ENCODE measurements at regions not wholly inside any gene's neighbourhood (a gene's known extent, or its start where the extent isn't known, plus 50 kb on each side); places are given as distances from the start of the nearest gene placed in this dataset.
"Not testable (repeated sequence)": the region's sequence is repeated elsewhere in the genome, so short reads cannot be mapped to it uniquely, and the experiment has no call there.

DNA sequence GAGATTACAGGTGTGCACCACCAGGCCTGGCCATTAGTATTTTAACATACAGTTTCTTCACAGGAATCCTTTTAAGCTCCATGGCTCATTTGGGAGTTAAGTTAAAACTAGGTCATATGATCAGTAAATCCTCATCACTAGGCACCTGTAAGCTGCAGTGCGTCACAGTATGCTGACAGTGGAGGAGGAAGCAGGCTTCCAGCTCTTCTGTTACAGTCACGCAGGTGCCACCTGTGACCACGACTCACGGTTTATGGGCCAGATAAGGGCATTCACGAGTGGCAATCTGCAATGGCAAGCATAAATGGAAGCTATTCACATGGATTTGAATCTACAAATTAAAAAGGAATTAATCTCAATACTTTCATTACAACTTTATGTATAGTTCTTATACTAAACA, 129.4 kb upstream of the BCOR start:
- H3K4me3 ChIP-seq (ENCODE audit: low read length), result no peak overlapping the region
- H3K27me3 ChIP-seq (ENCODE audit: low read length), result no peaks in the 10 kb centered on the region
- H3K9me2 ChIP-seq (replicated peaks; ENCODE audit: insufficient read depth, low read length), result no peaks in the 10 kb centered on the region
- H3K9me3 ChIP-seq (ENCODE audit: low read length), result no peaks in the 10 kb centered on the region
- no peaks in the 10 kb centered on the region for H3K4me1 ChIP-seq (ENCODE audit: low read length)
- no peaks in the 10 kb centered on the region for H3K36me3 ChIP-seq (ENCODE audit: insufficient read depth, low read length)
- H3K27ac ChIP-seq (ENCODE audit: low read length), result no peak overlapping the region
- no peak overlapping the region for H3K9ac ChIP-seq (ENCODE audit: low read length)
- no peaks in the 10 kb centered on the region for H3K79me2 ChIP-seq (ENCODE audit: low read length)
- no peak for DNase-seq
- H2AFZ ChIP-seq (ENCODE audit: low read length), result no peak overlapping the region
- H3K4me2 ChIP-seq (ENCODE audit: low read depth, low read length, poor library complexity, severe bottlenecking), result no peak overlapping the region
- no peaks in the 10 kb centered on the region for H4K20me1 ChIP-seq (ENCODE audit: insufficient read depth, low read depth, low read length)

DNA sequence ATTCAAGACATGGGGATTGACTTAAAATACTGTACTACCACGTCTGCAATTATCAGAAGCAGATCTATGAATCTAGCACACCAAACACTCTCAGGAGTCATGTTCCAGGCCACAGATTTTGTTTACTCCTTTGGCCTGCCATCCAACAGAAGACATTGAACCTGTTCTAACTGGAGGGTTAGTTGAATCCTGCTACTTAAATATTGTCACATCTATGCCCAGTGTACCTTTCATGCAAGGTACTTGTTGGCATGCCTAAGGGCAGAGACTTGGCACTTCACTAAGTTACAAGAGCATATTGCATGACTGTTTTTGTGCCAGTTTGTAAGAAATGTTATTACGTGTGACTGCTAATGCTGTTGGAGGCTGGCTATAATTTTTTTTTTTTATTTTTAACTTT, 126.9 kb upstream of the BCOR start:
- no peaks in the 10 kb centered on the region for H3K9me2 ChIP-seq (replicated peaks; ENCODE audit: insufficient read depth, low read length)
- H3K4me3 ChIP-seq (ENCODE audit: low read length), result no peak overlapping the region
- DNase-seq, result no peak
- H2AFZ ChIP-seq (ENCODE audit: low read length), result no peak overlapping the region
- no peaks in the 10 kb centered on the region for H3K79me2 ChIP-seq (ENCODE audit: low read length)
- H3K4me1 ChIP-seq (ENCODE audit: low read length), result no peaks in the 10 kb centered on the region
- no peaks in the 10 kb centered on the region for H3K27me3 ChIP-seq (ENCODE audit: low read length)
- no peak overlapping the region for H3K9ac ChIP-seq (ENCODE audit: low read length)
- H3K36me3 ChIP-seq (ENCODE audit: insufficient read depth, low read length), result no peaks in the 10 kb centered on the region
- no peak overlapping the region for H3K27ac ChIP-seq (ENCODE audit: low read length)
- no peaks in the 10 kb centered on the region for H3K9me3 ChIP-seq (ENCODE audit: low read length)
- H3K4me2 ChIP-seq (ENCODE audit: low read depth, low read length, poor library complexity, severe bottlenecking), result no peak overlapping the region
- H4K20me1 ChIP-seq (ENCODE audit: insufficient read depth, low read depth, low read length), result no peaks in the 10 kb centered on the region

DNA sequence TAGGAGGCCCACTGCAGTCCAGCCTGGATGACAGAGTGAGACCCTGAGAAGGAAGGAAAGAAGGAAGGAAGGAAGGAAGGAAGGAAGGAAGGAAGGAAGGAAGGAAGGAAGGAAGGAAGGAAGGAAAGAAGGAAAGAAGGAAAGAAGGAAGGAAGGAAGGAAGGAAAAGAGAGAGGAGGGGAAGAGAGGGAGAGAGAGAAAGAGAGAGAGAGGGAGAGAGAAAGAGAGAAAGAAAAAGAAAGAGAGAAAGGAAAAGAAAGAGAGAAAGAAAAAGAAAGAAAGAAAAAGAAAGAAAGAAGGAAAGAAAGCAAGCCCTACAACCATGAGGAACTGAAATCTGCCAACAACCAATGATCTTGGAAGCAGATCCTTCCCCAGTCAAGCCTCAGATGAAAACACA, 124.9 kb upstream of the BCOR start:
- H3K79me2 ChIP-seq (ENCODE audit: low read length); H3K4me1 ChIP-seq (ENCODE audit: low read length); H3K9me3 ChIP-seq (ENCODE audit: low read length); H3K36me3 ChIP-seq (ENCODE audit: insufficient read depth, low read length); H3K27ac ChIP-seq (ENCODE audit: low read length); H3K9me2 ChIP-seq (replicated peaks; ENCODE audit: insufficient read depth, low read length); H4K20me1 ChIP-seq (ENCODE audit: insufficient read depth, low read depth, low read length); H3K4me3 ChIP-seq (ENCODE audit: low read length); H3K9ac ChIP-seq (ENCODE audit: low read length); H3K4me2 ChIP-seq (ENCODE audit: low read depth, low read length, poor library complexity, severe bottlenecking); H3K27me3 ChIP-seq (ENCODE audit: low read length); DNase-seq; H2AFZ ChIP-seq (ENCODE audit: low read length): not testable (repeated sequence)

DNA sequence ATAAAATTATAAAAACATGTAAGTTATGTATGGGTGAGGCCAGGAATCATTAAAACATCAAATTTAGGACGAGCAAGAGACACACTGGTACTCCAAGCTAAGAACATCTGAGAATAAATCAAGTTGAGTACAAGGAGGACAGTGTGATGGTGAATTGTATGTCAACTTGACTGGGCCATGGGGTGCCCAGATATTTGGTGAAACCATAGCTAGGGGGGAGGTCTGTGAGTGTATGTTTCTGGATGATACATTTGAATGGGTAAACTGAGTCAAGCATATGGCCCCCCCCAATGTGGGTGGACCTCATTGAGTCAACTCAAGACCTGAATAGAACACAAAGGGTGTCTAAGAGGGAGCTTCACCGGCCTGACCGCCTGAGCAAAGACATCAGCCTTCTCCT, 115.3 kb upstream of the BCOR start:
- Histone ChIP-seq H3K4me1 (ENCODE audit: low read length) (0 out of 2 replicates have a peak, but pooled peaks cover 3% of the 10 kb centered on the region), H4K20me1 (ENCODE audit: insufficient read depth, low read depth, low read length) (no peaks in the 10 kb centered on the region), H3K36me3 (ENCODE audit: insufficient read depth, low read length) (no peaks in the 10 kb centered on the region), H3K9me3 (ENCODE audit: low read length) (no peaks in the 10 kb centered on the region), H3K79me2 (ENCODE audit: low read length) (no peaks in the 10 kb centered on the region), H3K4me3 (ENCODE audit: low read length) (no peak overlapping the region), H2AFZ (ENCODE audit: low read length) (no peak overlapping the region), H3K9ac (ENCODE audit: low read length) (no peak overlapping the region), H3K4me2 (ENCODE audit: low read depth, low read length, poor library complexity, severe bottlenecking) (no peak overlapping the region), H3K9me2 (replicated peaks; ENCODE audit: insufficient read depth, low read length) (no peaks in the 10 kb centered on the region), H3K27me3 (ENCODE audit: low read length) (no peaks in the 10 kb centered on the region), H3K27ac (ENCODE audit: low read length) (no peak overlapping the region)
- no peak for DNase-seq

DNA sequence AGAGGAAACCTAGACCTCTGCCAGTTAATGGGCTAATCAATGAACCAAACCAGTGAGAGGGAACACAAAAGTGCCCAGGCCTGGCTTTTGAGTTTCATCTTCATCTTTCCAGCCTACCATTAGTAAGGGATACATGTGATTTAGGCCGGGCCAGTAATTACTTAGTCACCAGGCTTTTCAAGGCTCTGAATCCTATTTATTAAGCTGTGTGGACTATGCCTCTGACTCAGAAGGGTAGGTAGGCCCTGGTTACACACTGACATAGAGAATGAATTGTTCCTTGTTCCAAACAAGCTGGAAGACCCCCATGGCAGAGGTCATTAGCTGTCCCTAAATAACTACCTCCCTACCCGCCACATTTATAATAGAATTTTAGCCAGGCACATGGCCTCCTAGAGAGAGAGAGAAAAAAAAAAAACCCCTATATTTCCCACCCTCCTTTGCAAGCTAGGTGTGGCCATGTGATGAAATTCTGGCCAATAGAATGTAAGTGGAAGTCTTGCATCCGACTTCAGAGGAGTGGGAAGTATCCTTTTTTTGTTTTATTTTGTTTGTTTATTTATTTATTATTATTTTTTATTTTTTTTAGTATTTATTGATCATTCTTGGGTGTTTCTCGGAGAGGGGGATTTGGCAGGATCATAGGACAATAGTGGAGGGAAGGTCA, 112.3 kb upstream of the BCOR start:
- Histone ChIP-seq H2AFZ (ENCODE audit: low read length) (no peak overlapping the region), H3K4me3 (ENCODE audit: low read length) (no peak overlapping the region), H3K4me2 (ENCODE audit: low read depth, low read length, poor library complexity, severe bottlenecking) (no peak overlapping the region)

DNA sequence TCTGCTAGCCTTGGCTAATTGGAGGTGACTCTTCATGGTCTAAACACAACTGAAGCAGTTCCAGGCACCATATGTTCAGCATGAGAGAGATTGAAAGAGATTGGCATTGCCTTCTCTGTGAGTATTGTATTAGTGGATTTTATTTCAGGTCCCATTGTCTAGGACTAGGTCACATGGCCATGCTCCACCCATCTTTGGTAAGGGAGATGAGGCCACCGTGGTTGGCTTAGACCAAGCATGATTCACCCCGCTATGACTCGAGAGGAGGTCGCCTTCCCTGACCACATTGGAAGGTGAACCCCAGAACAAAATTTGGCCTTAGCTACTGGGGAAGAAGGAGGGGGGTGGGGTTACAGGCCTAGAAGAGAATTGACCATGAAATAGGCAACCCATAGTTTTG, 109.9 kb upstream of the BCOR start:
- Histone ChIP-seq H3K9me3 (ENCODE audit: low read length) (no peaks in the 10 kb centered on the region), H3K9ac (ENCODE audit: low read length) (no peak overlapping the region), H3K4me1 (ENCODE audit: low read length) (0 out of 2 replicates have a peak, but pooled peaks cover 3% of the 10 kb centered on the region), H3K4me3 (ENCODE audit: low read length) (no peak overlapping the region), H3K79me2 (ENCODE audit: low read length) (no peaks in the 10 kb centered on the region), H2AFZ (ENCODE audit: low read length) (no peak overlapping the region), H3K9me2 (replicated peaks; ENCODE audit: insufficient read depth, low read length) (no peaks in the 10 kb centered on the region), H4K20me1 (ENCODE audit: insufficient read depth, low read depth, low read length) (no peaks in the 10 kb centered on the region), H3K27ac (ENCODE audit: low read length) (no peak overlapping the region), H3K36me3 (ENCODE audit: insufficient read depth, low read length) (no peaks in the 10 kb centered on the region), H3K4me2 (ENCODE audit: low read depth, low read length, poor library complexity, severe bottlenecking) (no peak overlapping the region), H3K27me3 (ENCODE audit: low read length) (no peaks in the 10 kb centered on the region)
- no peak for DNase-seq

More for the DNA sequence above, 112.3 kb upstream of the BCOR start:
- no peak overlapping the region for H3K9ac ChIP-seq (ENCODE audit: low read length)
- no peaks in the 10 kb centered on the region for H3K9me2 ChIP-seq (replicated peaks; ENCODE audit: insufficient read depth, low read length)
- H3K36me3 ChIP-seq (ENCODE audit: insufficient read depth, low read length), result no peaks in the 10 kb centered on the region
- H3K9me3 ChIP-seq (ENCODE audit: low read length), result no peaks in the 10 kb centered on the region
- DNase-seq, result no peak
- H3K79me2 ChIP-seq (ENCODE audit: low read length), result no peaks in the 10 kb centered on the region
- no peak overlapping the region for H3K27ac ChIP-seq (ENCODE audit: low read length)
- H3K27me3 ChIP-seq (ENCODE audit: low read length), result no peaks in the 10 kb centered on the region
- 0 out of 2 replicates have a peak, but pooled peaks cover 3% of the 10 kb centered on the region for H3K4me1 ChIP-seq (ENCODE audit: low read length)
- H4K20me1 ChIP-seq (ENCODE audit: insufficient read depth, low read depth, low read length), result no peaks in the 10 kb centered on the region

DNA sequence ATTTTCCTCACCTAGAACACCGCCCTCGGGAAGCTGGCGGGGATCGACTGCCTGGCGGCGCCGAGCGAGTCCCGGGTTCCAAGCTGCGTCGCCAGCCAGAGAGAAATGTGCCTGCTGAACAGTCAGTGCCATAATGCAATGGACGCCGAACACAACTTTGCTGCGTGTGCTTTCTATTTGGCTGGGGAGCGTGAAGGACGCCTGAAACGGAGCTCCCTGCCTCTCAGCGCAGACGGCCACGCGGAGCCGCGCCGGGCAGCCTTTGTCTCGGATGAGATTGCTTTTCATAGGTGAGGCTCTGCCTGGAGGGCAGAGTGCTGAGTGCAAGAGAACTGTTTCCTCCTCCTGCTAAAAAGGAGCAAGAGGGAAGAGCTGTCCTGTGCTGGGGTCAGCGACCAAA, 107.7 kb upstream of the BCOR start:
- Histone ChIP-seq H3K27me3 (ENCODE audit: low read length) (no peaks in the 10 kb centered on the region), H3K4me1 (ENCODE audit: low read length) (0 out of 2 replicates have a peak, but pooled peaks cover 3% of the 10 kb centered on the region), H3K36me3 (ENCODE audit: insufficient read depth, low read length) (no peaks in the 10 kb centered on the region), H4K20me1 (ENCODE audit: insufficient read depth, low read depth, low read length) (no peaks in the 10 kb centered on the region), H3K27ac (ENCODE audit: low read length) (no peak overlapping the region), H2AFZ (ENCODE audit: low read length) (no peak overlapping the region), H3K9me3 (ENCODE audit: low read length) (no peaks in the 10 kb centered on the region), H3K4me2 (ENCODE audit: low read depth, low read length, poor library complexity, severe bottlenecking) (no peak overlapping the region), H3K79me2 (ENCODE audit: low read length) (no peaks in the 10 kb centered on the region), H3K9me2 (replicated peaks; ENCODE audit: insufficient read depth, low read length) (no peaks in the 10 kb centered on the region), H3K9ac (ENCODE audit: low read length) (no peak overlapping the region), H3K4me3 (ENCODE audit: low read length) (no peak overlapping the region)
- DNase-seq, result no peak

DNA sequence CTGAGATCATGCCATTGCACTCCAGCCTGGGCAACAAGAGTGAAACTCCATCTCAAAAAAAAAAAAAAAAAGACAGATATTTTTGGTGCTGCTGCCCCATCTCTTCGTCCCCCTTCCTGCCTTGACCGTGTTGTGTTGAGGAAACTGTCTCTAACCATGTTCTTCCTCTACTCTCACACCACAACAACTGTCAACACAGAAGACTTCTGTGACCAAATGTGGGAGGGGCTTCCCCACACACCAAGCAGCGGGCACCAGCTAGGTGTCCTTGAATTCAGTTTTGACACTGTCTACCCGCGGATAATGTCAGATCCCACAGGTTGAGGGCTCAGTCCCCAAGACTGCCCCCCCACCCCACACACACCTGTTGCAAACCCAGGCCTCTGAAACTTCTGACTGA, 104.7 kb upstream of the BCOR start:
- Histone ChIP-seq H3K9me2 (replicated peaks; ENCODE audit: insufficient read depth, low read length) (no peaks in the 10 kb centered on the region), H3K4me1 (ENCODE audit: low read length) (no peaks in the 10 kb centered on the region), H2AFZ (ENCODE audit: low read length) (no peak overlapping the region), H3K36me3 (ENCODE audit: insufficient read depth, low read length) (no peaks in the 10 kb centered on the region), H3K79me2 (ENCODE audit: low read length) (no peaks in the 10 kb centered on the region), H3K9ac (ENCODE audit: low read length) (no peak overlapping the region), H3K4me3 (ENCODE audit: low read length) (no peak overlapping the region), H3K27me3 (ENCODE audit: low read length) (no peaks in the 10 kb centered on the region), H3K9me3 (ENCODE audit: low read length) (no peaks in the 10 kb centered on the region), H3K27ac (ENCODE audit: low read length) (no peak overlapping the region), H3K4me2 (ENCODE audit: low read depth, low read length, poor library complexity, severe bottlenecking) (no peak overlapping the region), H4K20me1 (ENCODE audit: insufficient read depth, low read depth, low read length) (no peaks in the 10 kb centered on the region)
- DNase-seq, result no peak

Data from Karpas-422 (cell line).